HUES48 (cell line): ENCODE measurements at regions not wholly inside any gene's neighbourhood (a gene's known extent, or its start where the extent isn't known, plus 50 kb on each side); places are given as distances from the start of the nearest gene placed in this dataset.

Experiments used
- H3K27ac ChIP-seq: one replicate; pipeline ENCODE4 v1.7.0; 2013; ENCODE audit warnings: low read depth, low read length, inconsistent platforms
- H3K27me3 ChIP-seq: 2 replicates; pipeline ENCODE4 v1.6.1; 2013; ENCODE audit warnings: mild to moderate bottlenecking, low read length; ENCODE audit not compliant: control insufficient read depth, insufficient read depth
- H3K36me3 ChIP-seq: 2 replicates; pipeline ENCODE4 v1.6.1; 2013; ENCODE audit warnings: low read length; ENCODE audit not compliant: control insufficient read depth, insufficient read depth
- H3K4me1 ChIP-seq: 2 replicates; pipeline ENCODE4 v1.6.1; 2013; ENCODE audit warnings: mild to moderate bottlenecking, low read length; ENCODE audit not compliant: control insufficient read depth, insufficient read depth
- H3K4me3 ChIP-seq: 2 replicates; pipeline ENCODE4 v1.5.1; 2013; ENCODE audit warnings: mild to moderate bottlenecking, low read depth, low read length
- H3K9ac ChIP-seq: 2 replicates; pipeline ENCODE4 v1.6.1; 2013; ENCODE audit warnings: mild to moderate bottlenecking, low read depth, low read length, moderate library complexity
- H3K9me3 ChIP-seq: 2 replicates; pipeline ENCODE4 v1.6.1; 2013; ENCODE audit warnings: low read length; ENCODE audit not compliant: control insufficient read depth, insufficient read depth

- Histone ChIP-seq H3K9me3 (no peaks in the 10 kb centered on the region), H3K27me3 (no peaks in the 10 kb centered on the region), H3K27ac (no peak overlapping the region), H3K36me3 (no peaks in the 10 kb centered on the region), H3K4me1 (no peaks in the 10 kb centered on the region), H3K9ac (no peak overlapping the region), H3K4me3 (no peak overlapping the region)
Measured at GRCh38 chr22:49356428-49356827, 471.2 kb downstream of the BRD1 start.

- Histone ChIP-seq H3K27me3 (no peaks in the 10 kb centered on the region), H3K4me3 (no peak overlapping the region), H3K4me1 (no peaks in the 10 kb centered on the region), H3K36me3 (no peaks in the 10 kb centered on the region), H3K9me3 (no peaks in the 10 kb centered on the region), H3K27ac (no peak overlapping the region), H3K9ac (no peak overlapping the region)
Measured at GRCh38 chr22:49355211-49355920, 472.3 kb downstream of the BRD1 start.

- H3K4me1 ChIP-seq, result no peaks in the 10 kb centered on the region
- no peaks in the 10 kb centered on the region for H3K36me3 ChIP-seq
- no peaks in the 10 kb centered on the region for H3K9me3 ChIP-seq
- H3K27ac ChIP-seq, result no peak overlapping the region
- no peaks in the 10 kb centered on the region for H3K27me3 ChIP-seq
- H3K9ac ChIP-seq, result no peak overlapping the region
- H3K4me3 ChIP-seq, result no peak overlapping the region
Measured at GRCh38 chr22:49354516-49355210, 473.0 kb downstream of the BRD1 start.

GRCh38 chr22:49353235-49353634 is 474.4 kb downstream of the BRD1 start:
- Histone ChIP-seq H3K36me3 (no peaks in the 10 kb centered on the region), H3K9me3 (no peaks in the 10 kb centered on the region), H3K4me3 (no peak overlapping the region), H3K27me3 (no peaks in the 10 kb centered on the region), H3K4me1 (no peaks in the 10 kb centered on the region), H3K9ac (no peak overlapping the region), H3K27ac (no peak overlapping the region)

GRCh38 chr22:49352361-49353169 is 475.1 kb downstream of the BRD1 start:
- Histone ChIP-seq H3K9me3 (no peaks in the 10 kb centered on the region), H3K27me3 (no peaks in the 10 kb centered on the region), H3K4me3 (no peak overlapping the region), H3K4me1 (no peaks in the 10 kb centered on the region), H3K36me3 (no peaks in the 10 kb centered on the region), H3K27ac (no peak overlapping the region), H3K9ac (no peak overlapping the region)

GRCh38 chr22:49351761-49352227 is 475.9 kb downstream of the BRD1 start:
- H3K9ac ChIP-seq, result no peak overlapping the region
- H3K9me3 ChIP-seq, result no peaks in the 10 kb centered on the region

GRCh38 chr22:49350441-49351121 is 477.1 kb downstream of the BRD1 start:
- Histone ChIP-seq H3K9me3 (no peaks in the 10 kb centered on the region), H3K27me3 (no peaks in the 10 kb centered on the region), H3K27ac (no peak overlapping the region), H3K36me3 (no peaks in the 10 kb centered on the region), H3K4me1 (no peaks in the 10 kb centered on the region), H3K4me3 (no peak overlapping the region), H3K9ac (no peak overlapping the region)

More at GRCh38 chr22:49351761-49352227, 475.9 kb downstream of the BRD1 start:
- Histone ChIP-seq H3K4me1 (no peaks in the 10 kb centered on the region), H3K36me3 (no peaks in the 10 kb centered on the region), H3K27me3 (no peaks in the 10 kb centered on the region), H3K4me3 (no peak overlapping the region), H3K27ac (no peak overlapping the region)

- Histone ChIP-seq H3K4me1 (no peaks in the 10 kb centered on the region), H3K4me3 (no peak overlapping the region), H3K36me3 (no peaks in the 10 kb centered on the region), H3K9me3 (no peaks in the 10 kb centered on the region), H3K27me3 (no peaks in the 10 kb centered on the region), H3K27ac (no peak overlapping the region), H3K9ac (no peak overlapping the region)
Measured at GRCh38 chr22:49349841-49350381, 477.8 kb downstream of the BRD1 start.

- no peak overlapping the region for H3K27ac ChIP-seq
Measured at GRCh38 chr22:49349181-49349835, 478.4 kb downstream of the BRD1 start.

GRCh38 chr22:49348631-49349030 is 479.0 kb downstream of the BRD1 start:
- H3K9me3 ChIP-seq, result no peaks in the 10 kb centered on the region
- no peaks in the 10 kb centered on the region for H3K36me3 ChIP-seq
- H3K9ac ChIP-seq, result no peak overlapping the region
- H3K4me3 ChIP-seq, result no peak overlapping the region
- H3K4me1 ChIP-seq, result no peaks in the 10 kb centered on the region
- H3K27ac ChIP-seq, result no peak overlapping the region
- no peaks in the 10 kb centered on the region for H3K27me3 ChIP-seq

More at GRCh38 chr22:49349181-49349835, 478.4 kb downstream of the BRD1 start:
- H3K27me3 ChIP-seq, result no peaks in the 10 kb centered on the region
- H3K4me1 ChIP-seq, result no peaks in the 10 kb centered on the region
- H3K9me3 ChIP-seq, result no peaks in the 10 kb centered on the region
- H3K9ac ChIP-seq, result no peak overlapping the region
- no peak overlapping the region for H3K4me3 ChIP-seq
- H3K36me3 ChIP-seq, result no peaks in the 10 kb centered on the region
